Stimulated activated naive CD8-positive, alpha-beta T cell treated with anti-CD3 and anti-CD28 coated beads, Interleukin-15, Interleukin-2, amounts not matched to agents 100 U/mL and 50 U/mL, for 24 hours (primary cell): ENCODE measurements at regions not wholly inside any gene's neighbourhood (a gene's known extent, or its start where the extent isn't known, plus 50 kb on each side); places are given as distances from the start of the nearest gene placed in this dataset.
"Not testable (repeated sequence)": the region's sequence is repeated elsewhere in the genome, so short reads cannot be mapped to it uniquely, and the experiment has no call there.

Source experiments
- ATAC-seq: fragments of 150-1000 bp; cut with Tn5 transposase; one replicate; pipeline ENCODE4 v1.10.0; 2021
- DNase-seq: peaks from one replicate; pipeline ENCODE4 v3.0.0; 2021

- ATAC-seq = no peak
- DNase-seq = no peak
Observed at GRCh38 chr2:103169861-103170260, 408.0 kb downstream of the TMEM182 start.

DNA sequence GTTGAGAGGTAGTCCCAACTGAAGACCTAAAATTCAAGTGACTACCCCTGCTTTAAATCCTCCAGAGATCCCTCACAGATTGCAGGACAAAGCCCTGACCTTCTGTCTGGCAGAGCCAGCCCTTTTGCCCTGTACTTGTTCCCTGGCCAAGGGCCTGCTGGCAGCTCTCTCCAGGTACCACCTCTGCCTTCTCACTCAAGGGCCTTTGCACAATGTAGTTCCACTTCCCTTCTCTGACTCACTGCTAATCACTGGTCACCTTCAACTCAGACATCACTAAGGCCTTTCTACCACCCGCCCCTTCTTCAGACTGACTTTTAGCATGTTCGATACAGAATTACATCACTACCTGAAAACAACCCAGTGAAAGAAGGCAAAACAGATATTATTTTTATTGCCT is 411.0 kb downstream of the TMEM182 start:
- DNase-seq (no peak), ATAC-seq (no peak)

- no peak for DNase-seq
- ATAC-seq = no peak
Observed at GRCh38 chr2:103174711-103175110, 412.9 kb downstream of the TMEM182 start.

DNA sequence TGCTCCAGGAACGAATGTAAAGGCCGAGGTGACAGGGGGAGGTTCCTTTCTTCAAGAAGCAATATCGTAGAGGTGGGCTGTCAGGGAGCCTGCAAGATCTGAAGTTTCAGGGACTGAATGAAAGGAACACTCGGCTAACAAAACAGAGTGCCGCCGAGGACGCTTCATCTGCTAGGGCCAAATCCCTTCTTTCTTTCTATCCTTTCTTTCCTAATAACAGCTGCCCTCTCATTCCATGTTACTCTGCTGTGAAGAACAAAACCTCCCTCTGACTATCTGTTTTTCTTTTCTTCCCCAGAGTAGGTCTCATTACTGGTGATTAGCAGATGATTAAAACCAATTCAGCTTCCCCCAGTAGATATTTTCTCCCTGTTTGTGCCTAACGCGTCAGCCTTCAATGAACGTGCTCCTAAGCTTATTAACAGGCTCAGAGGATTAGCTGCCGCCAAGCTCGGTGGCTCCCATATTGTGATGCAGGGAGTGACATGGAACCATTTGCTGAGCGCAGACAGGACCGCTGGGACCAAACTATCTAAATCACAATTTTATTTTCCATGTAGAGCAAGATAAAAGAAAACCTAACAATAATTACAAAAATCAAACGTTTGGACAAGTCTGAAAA is 414.6 kb downstream of the TMEM182 start:
- no peak for DNase-seq
- ATAC-seq = no peak

GRCh38 chr2:103179798-103180197 is 418.0 kb downstream of the TMEM182 start:
- DNase-seq (no peak), ATAC-seq (no peak)

GRCh38 chr2:103183061-103183460 is 421.2 kb downstream of the TMEM182 start:
- DNase-seq (no peak), ATAC-seq (no peak)

DNA sequence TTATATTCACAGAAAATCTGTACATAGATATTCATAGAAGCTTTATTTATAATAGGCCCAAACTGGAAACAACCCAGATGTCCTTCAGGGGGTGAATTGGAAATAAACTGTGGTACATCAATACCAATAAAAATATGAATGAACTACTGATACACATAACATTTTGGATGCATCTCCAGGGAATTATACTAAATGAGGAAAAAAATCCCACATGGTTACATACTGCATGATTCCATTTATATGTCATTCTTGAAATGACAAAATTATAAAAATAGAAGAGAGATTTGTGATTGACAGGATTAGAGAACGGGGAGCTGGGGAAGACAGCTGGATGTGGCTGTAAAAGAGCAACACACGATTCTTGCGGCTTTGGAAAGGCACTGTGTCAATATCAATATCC is 435.0 kb downstream of the TMEM182 start:
- ATAC-seq = no peak
- DNase-seq = no peak

- ATAC-seq, DNase-seq: not testable (repeated sequence)
Observed at GRCh38 chr2:103200774-103201173, 438.9 kb downstream of the TMEM182 start.

- ATAC-seq (no peak), DNase-seq (no peak)
Observed at GRCh38 chr2:103208916-103209315, 447.1 kb downstream of the TMEM182 start.

GRCh38 chr2:103213028-103213542 is 451.3 kb downstream of the TMEM182 start:
- no peak for ATAC-seq
- no peak for DNase-seq

- DNase-seq (no peak), ATAC-seq (no peak)
Observed at GRCh38 chr2:103218516-103218915, 456.7 kb downstream of the TMEM182 start.

DNA sequence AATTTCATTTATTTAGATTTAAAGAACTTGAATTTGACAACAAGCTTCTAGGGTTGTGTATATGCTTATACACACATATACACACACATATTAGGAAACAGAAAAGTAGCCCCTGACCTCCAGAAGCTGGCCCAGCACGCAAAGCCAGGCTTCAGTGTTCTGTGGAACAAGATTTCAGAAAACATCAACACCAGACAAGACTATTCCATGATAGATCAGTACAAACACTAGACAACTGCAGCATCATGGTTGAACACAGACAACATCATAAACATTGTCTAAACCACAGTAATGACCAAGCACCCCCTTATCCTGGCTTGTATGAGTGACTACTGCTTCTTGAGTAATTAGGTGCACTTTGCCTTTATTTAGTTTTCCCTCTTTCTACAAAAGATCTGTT is 457.6 kb downstream of the TMEM182 start:
- ATAC-seq (no peak), DNase-seq (no peak)

GRCh38 chr2:103222969-103223368 is 461.1 kb downstream of the TMEM182 start:
- ATAC-seq (no peak), DNase-seq (no peak)

GRCh38 chr2:103230796-103231195 is 469.0 kb downstream of the TMEM182 start:
- DNase-seq = no peak
- no peak for ATAC-seq

DNA sequence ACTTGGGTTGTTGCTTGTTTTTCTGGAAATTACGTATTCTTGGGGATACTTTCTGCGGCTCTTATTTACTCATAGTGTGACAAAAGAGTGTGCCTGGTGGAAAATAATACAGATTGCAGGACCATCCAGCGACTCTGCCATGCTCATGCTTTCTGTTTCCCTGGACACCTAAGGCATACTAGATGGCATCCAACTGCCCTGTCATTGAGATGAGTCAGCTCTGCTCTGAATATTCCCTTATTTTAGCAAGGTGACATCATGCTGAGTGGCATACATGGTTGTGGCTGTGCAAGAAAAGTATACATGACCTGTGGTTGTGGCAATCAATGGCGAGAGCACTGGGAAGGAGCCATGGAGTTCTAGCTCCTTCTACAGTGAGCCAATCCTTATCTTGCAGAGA is 471.0 kb downstream of the TMEM182 start:
- ATAC-seq (no peak), DNase-seq (no peak)

DNA sequence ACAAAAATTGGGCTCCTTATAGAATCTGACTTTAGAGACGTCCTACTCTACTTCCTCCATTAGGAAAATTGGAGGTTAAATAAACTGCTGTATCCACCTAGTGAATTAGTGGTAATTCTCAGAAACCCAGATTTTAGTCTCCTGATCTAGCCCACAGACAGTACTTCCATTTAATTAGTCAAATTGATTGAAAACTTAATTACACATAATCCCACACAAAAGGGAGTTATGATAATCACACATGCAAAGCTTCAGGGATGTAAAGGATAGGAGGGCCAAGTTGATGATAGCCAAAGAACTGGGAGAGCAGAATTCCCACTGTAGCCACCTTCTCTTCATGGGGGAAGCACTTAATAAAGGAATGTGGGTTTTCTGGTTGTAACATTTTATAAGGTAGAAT is 471.9 kb downstream of the TMEM182 start:
- DNase-seq (no peak), ATAC-seq (no peak)

DNA sequence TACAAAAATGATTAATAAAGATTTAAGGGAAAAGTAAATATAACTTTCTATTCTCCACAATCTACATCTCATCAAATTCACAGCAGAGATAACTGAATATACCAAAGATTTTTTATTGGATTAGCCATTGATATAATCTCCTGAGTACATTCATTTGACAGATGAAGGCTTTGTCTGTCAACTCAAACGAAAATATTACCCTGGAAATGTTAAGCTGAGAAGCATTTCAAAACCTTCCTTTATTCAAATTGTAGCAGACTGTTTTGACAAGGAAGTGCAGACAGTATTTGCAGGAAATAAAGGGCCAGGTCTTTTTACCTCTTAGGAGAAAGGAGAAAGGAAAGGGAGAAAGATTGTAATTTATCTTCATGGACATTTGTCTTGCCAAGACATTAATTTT is 473.5 kb downstream of the TMEM182 start:
- no peak for ATAC-seq
- DNase-seq = no peak

DNA sequence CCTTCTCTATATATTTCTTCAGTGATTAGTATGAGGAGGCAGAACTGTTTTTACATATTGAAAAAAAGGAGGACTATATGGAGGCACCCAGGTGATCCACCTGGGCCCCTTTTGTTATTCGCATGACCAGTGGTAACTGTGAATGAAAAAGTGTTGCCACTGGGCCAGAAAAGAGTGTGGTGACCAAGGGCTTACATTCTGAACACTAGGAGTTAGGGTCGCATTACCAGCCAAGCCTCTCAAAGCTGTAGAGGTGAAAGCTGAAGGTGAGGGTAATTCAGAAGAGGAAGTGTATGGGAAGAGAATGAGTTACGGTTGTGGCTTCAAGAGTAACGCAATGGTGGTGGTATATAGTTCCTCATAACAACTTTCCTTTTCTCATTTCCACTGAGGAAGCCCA is 487.6 kb downstream of the TMEM182 start:
- no peak for ATAC-seq
- DNase-seq = no peak

DNA sequence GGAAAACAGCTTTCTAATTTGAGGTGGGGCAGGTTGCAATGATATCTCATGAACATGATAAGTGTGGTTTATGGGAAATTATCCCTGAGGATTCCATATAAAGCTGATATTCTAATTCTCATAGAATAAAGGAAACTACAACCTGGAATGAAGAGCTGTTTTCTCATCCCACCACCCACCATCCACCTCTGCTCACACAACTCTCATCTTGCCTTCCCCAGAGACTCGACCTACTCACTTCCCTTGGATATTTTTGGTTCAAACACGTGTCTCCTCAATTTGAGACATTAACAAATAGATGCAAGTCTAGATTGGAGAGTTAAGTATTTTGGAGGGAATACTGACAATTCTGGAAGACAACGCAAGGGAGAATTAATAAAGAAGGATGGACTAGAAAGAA is 490.9 kb downstream of the TMEM182 start:
- DNase-seq (no peak), ATAC-seq (no peak)

- no peak for ATAC-seq
- no peak for DNase-seq
Observed at GRCh38 chr2:103254611-103255010, 492.8 kb downstream of the TMEM182 start.

DNA sequence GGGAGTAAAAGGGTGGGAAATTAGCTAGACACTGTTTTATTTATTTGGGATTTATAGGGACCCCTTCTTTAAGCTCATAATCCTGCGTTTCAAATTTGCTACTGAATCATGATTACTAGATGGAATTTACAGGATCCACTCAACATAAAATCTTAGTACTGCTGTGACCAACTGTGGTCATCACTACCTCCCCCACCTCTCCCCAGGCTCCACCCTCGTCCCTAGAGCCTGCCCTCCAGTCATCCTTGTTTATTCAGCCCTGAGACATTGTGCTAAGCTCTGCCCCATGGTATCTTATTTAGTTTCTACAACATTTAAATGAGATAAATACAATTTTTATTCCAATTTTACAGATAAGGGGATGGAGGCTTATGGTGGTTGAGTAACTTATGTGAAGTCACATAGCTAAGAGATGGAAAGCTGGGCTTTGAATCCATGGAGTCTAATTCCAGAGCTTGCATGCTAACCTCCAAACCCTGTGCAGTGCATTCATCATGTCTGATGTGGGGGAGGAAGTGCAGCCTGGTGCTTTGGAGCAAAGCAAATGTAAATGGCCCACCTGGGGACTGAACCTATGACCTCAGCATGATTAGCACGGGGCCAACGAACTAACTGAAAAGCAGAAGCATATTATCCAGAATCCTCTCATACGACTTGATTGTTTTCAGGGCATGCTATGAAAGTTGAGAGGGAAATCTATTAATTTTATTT is 502.4 kb downstream of the TMEM182 start:
- DNase-seq = no peak
- no peak for ATAC-seq

DNA sequence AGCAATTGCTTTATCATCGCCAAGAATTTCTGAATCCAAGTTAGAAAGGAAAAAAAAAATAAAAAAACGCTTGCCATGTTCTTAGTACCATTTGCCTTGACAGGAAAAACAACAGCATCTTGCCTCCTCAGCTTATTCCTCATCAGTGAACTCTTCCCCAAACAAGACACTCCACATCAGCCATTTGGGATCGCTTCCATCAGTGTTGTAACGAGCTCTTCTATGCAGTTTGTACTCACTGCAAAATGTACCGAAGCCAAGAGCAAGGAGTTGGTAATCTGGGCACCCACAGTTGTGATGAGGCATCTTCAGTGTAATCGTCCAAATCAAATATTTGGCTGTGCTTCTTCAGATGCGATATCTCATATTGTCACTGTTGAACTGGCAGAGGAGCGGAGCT is 503.7 kb downstream of the TMEM182 start:
- ATAC-seq (no peak), DNase-seq (no peak)

DNA sequence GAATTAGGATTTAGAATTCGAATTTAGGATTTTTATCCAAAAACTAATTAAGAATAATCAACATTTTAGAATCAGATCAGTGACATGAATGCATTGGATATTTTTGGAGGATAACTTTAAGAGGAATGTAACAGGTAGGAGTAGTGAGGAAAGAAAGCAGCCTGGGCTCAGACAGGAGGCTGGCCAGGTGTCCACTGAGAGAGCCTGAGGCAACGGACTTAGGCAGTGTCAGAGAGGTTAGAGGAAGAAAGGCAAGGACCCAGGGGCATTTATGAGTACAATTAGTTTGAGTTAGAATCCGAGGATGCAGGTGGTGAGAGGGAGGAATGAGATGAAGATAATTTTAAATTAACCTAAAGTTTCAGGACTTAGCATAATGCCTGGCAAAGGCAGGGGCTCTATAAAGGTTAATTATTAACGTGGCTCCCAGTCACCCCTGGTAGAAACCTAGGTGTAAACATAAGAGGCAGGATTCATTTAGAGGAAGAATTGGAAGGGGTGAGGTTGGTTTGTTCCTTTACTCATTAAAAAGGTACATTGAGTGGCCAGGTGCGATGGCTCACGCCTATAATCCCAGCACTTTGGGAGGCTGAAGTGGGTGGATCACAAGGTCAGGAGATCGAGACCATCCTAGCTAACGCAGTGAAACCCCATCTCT is 507.1 kb downstream of the TMEM182 start:
- DNase-seq (no peak), ATAC-seq (no peak)
